Posterior vena cava (tissue), 2 donors: ENCODE measurements at regions not wholly inside any gene's neighbourhood (a gene's known extent, or its start where the extent isn't known, plus 50 kb on each side); places are given as distances from the start of the nearest gene placed in this dataset.

Experiments used
- DNase-seq: peaks from one replicate; pipeline ENCODE4 v3.0.0-alpha.2; 2020; ENCODE audit warnings: low spot score
- intact Hi-C, 2 donors: fragments of 100-400 bp; cut with DNase I; formaldehyde crosslinking; loops; one replicate each; pipeline versions ENCODE4 v1.14.1 to v1.14.2; 2022 to 2023
- donor health status: DM: yes; HTN: yes; CAD: no.
- donor health status: DM: yes; HTN: yes; CAD: no.

GRCh38 chr9:38208206-38208901, 139.3 kb upstream of the SHB start:
- intact Hi-C loops: no loop called here
- no peak for DNase-seq

DNA sequence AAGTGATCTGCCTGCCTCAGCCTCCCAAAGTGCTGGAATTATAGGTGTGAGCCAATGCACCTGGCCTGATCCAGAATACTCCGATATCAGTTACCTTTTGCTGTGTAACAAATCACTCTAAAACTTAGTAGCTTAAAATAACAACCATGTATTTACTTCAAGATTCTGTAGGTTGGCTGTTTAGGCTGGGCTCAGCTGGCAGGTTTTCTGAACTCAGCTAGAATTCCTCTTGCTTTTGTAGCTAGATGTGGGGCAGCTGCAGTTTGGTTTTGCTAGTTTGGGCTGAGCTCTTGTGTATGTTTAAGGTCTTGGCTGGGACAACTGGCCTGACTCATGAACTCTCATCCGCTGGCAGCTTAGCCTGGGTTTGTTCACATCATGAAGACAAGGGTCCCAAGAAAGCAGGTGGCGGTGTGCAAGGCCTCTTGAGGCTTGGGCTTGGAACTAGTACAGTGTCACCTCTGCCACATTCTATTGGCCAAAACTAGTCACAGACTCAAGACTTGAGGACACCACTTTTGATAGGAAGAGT, 138.3 kb upstream of the SHB start:
- intact Hi-C loops: no loop called here

DNA sequence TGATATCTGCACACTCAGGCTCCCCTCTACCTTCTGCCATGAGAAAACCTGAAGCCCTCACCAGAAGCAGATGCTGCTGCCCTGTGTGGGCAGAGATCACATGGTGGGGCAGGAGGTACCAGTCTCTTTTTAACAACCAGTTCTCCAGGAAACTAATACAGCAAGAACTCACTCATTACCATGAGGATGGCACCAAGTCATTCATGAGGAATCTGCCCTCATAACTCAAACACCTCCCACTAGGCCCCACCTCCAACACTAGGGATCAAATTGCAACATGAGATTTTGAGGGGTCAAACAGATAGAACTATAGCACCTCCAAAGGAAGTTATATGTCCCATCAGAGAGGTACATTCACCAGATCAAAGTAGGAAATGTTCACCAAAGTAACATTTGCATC, 136.3 kb upstream of the SHB start:
- intact Hi-C loops: no loop called here

More for the DNA sequence above, 138.3 kb upstream of the SHB start:
- no peak for DNase-seq

GRCh38 chr9:38202336-38202938, 133.4 kb upstream of the SHB start:
- intact Hi-C loops: no loop called here
- no peak for DNase-seq

More for the DNA sequence above, 136.3 kb upstream of the SHB start:
- DNase-seq: no peak

GRCh38 chr9:38201844-38202243, 132.8 kb upstream of the SHB start:
- intact Hi-C loops: no loop called here
- DNase-seq: no peak

DNA sequence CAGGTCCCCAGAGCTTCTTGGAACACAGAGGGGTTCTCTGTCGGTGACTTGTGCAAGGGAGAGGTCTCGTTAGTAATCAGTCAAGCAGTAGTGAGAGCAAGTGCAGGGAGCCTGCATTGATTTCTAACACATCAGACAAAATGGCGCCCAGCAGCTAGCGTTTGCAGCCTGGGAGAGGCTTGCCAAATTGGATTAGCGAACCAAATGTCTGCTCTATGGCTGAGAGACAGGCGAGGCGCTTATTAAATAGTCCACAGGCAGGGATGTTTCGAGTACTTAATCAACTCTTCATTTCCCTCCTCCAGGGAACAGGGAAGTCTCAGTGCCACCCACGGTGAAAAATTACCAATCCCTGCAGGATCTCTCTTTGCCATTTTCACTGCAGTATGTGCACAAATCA, 131.4 kb upstream of the SHB start:
- DNase-seq: no peak
- intact Hi-C loops: no loop called here

GRCh38 chr9:38198140-38198539, 129.1 kb upstream of the SHB start:
- intact Hi-C loops: loop anchor here in 1 of 2 donors (10.0 kb wide), 1 partner anchor 73 kb away; no protein-coding TSS in a partner anchor
- no peak for DNase-seq

GRCh38 chr9:38196714-38197113, 127.7 kb upstream of the SHB start:
- intact Hi-C loops: loop anchor here in 1 of 2 donors (10.0 kb wide), 1 partner anchor 72 kb away; no protein-coding TSS in a partner anchor
- DNase-seq: no peak

GRCh38 chr9:38195737-38196161, 126.7 kb upstream of the SHB start:
- intact Hi-C loops: loop anchor here in 1 of 2 donors (10.0 kb wide), 1 partner anchor 71 kb away; no protein-coding TSS in a partner anchor
- no peak for DNase-seq

- intact Hi-C loops: loop anchor here in 1 of 2 donors (10.0 kb wide), 1 partner anchor 70 kb away; no protein-coding TSS in a partner anchor
- no peak for DNase-seq
Observed at GRCh38 chr9:38194870-38195269, 125.8 kb upstream of the SHB start.

DNA sequence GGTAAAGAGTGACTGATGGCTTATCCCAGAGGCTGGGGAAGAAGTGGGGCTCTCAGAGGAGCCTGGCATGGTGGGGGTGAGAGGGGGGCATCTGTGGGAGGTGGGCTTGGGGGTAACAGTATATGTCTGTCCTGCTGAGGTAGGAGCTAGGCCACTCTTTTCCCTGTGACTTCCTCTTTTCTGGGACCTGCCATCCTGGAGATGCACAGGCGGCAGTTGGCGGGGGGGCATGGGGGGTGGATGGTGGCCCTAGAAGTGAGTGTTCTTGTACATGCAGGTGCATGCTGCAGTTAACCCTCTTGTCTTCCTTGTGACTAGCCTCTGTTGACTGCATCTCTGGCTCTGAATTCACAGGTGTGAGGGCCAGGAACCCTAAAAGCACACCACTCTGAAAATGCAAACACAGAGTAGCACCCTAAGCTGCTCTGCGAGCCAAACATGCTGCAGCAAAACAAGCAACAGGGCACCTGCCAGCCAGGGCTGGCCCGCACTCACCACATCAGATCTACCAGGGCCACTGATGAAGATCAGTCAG, 123.8 kb upstream of the SHB start:
- intact Hi-C loops: loop anchor here in 1 of 2 donors (10.0 kb wide), 1 partner anchor 68 kb away; no protein-coding TSS in a partner anchor
- no peak for DNase-seq

DNA sequence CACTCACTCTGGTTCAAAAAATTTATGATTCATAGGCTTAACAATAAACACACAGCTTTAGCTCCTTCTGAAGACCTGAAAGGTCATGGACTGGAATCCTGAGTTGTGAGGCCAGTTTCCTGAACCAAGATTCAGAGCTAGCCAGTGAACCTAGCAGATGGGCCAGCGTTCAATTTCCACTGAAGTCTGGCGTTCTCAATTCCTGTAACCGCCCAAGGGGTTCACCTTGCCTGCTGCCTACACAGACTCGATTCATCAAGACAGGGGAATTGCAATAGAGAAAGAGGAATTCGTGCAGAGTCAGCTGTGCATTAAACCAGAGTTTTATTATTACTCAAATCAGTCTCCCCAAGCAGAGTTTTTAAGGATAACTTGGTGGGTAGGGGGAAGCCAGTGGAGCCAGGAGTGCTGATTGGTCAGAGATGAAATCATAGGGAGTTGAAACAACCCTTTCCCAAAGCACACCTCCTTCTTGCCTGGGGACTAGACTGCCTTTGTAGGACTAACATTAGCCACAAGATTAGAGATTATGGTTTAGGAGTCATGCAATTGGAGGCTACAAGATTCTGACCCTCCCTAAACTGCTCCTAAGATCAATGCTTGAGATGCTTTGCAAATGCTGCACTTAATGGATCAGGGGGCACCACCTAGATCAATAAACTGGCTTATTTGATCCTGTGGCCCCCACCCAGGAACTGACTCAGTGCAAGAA, 117.5 kb upstream of the SHB start:
- intact Hi-C loops: no loop called here
- DNase-seq: no peak

DNA sequence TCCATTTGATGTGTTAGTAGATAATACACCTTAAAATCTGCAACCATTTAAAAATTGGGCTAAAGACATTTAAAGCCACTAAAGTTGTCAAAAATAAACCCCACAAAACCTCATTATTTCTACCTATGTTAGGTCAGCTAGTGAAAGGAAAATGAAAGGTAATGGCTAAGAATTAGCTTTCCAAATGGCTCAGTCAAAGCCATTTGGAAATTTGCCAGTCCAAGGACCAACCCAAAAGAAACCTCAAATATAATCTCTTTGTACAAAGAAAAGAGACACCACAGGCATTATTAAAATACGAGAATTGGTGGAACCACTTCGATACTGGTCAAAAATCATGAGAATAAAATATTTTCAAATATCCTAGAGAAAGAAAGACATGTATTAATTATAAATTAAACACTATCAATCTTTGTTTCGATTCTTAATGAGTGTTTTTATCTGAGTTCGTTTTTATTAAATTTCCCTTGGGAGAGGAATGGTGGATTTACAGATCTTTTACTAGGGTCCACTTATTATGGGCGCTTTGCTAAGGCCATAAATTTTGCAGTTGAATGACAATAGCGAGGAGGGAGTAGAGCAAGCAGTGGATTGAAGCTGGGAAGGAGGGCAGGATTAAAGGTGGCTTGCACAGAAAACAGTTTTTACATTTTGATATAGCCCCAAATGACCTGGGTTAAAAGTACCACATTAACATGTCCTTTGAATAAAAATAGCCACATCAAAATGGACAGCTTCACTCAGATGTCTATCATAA, 116.8 kb upstream of the SHB start:
- intact Hi-C loops: no loop called here
- DNase-seq: no peak

DNA sequence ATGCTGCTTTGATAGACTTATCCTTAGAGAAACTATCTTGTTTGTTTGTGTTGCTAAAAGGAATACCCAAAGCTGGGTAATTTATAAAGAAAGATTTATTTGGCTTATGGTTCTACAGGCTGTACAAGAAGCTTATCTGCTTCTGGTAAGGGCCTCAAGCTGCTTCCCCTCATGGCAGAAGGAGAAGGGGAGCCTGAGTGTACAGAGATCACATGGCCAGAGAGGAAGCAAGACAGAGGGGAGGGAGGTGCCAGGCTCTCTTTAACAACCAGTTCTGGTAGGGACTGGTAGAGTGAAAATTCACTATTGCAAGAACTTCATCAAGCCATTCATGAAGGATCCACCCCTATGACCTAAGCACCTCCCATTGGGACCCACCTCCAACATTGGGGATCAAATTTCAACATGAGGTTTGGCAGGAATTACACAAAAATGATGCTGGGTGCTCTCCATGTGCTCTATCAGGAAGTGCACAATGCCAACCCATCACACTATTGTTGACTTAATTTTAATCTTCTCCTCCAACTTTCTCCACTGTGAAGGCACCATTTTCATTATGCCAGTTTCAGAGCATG, 115.1 kb upstream of the SHB start:
- no peak for DNase-seq
- intact Hi-C loops: loop anchor here in 1 of 2 donors (5.0 kb wide), 1 partner anchor 173 kb away; no protein-coding TSS in a partner anchor

GRCh38 chr9:38182321-38182720, 113.3 kb upstream of the SHB start:
- intact Hi-C loops: loop anchor here in 1 of 2 donors (5.0 kb wide), 1 partner anchor 175 kb away; no protein-coding TSS in a partner anchor
- no peak for DNase-seq

DNA sequence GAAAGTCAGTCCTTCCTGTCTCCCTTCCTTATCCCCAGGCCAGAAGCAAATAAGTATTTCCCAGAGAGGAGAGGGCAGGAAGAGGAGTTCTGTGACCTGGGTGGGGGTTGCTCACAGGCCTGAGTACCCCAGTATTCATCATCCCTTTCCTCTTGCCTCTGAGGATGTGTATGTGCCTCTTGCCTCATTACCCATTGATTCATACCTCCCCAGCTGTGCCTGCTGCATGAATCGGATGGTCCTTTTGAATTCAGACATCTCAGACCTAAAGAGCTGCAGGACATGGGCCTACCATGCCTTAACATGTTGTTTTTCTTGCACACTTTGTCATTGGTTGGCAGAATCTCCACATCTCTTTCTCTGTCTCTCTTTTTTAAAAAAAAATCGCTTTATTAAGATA, 112.8 kb upstream of the SHB start:
- intact Hi-C loops: loop anchor here in 1 of 2 donors (5.0 kb wide), 1 partner anchor 175 kb away; no protein-coding TSS in a partner anchor
- DNase-seq: no peak

DNA sequence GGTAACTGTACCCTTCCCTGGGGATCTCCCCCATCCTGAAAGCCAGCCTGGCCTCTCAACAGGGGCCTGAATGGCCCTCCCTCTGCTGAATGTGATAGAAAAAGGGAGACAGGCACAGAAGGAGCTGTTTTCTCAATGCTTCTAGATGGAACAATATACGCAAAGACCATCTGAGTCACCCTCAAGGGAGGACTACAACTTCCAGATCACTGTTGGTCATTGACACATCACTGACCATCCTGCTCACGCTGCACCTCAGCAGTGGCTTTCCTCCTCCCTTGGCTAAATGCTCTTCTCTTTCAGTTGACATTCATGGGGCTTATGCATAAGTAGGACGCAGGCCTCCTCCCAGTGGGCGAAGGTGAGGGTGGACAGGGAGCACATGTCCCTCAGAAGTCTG, 112.2 kb upstream of the SHB start:
- DNase-seq: no peak
- intact Hi-C loops: loop anchor here in 1 of 2 donors (5.0 kb wide), 1 partner anchor 176 kb away; no protein-coding TSS in a partner anchor

GRCh38 chr9:38180656-38181055, 111.6 kb upstream of the SHB start:
- DNase-seq: no peak
- intact Hi-C loops: loop anchor here in 1 of 2 donors (5.0 kb wide), 1 partner anchor 177 kb away; no protein-coding TSS in a partner anchor
